ENCODE measurements at regions not wholly inside any gene's neighbourhood (a gene's known extent, or its start where the extent isn't known, plus 50 kb on each side); places are given as distances from the start of the nearest gene placed in this dataset.
A peak's percentile ranks its signal among the peaks of the same experiment; 100 is the strongest.

GRCh38 chr14:98137131-98138025 lies 1134.6 kb downstream of the BCL11B start:
- intact Hi-C loops (cut with DNase I): no loop called here
- ATAC-seq (no peak), DNase-seq (ENCODE audit: low spot score) (no peak)

- DNase-seq (ENCODE audit: low spot score) (no peak), ATAC-seq (peak; percentile 48)
- intact Hi-C loops (cut with DNase I): no loop called here
These were observed 1133.3 kb downstream of the BCL11B start for GRCh38 chr14:98138666-98139065.

DNA sequence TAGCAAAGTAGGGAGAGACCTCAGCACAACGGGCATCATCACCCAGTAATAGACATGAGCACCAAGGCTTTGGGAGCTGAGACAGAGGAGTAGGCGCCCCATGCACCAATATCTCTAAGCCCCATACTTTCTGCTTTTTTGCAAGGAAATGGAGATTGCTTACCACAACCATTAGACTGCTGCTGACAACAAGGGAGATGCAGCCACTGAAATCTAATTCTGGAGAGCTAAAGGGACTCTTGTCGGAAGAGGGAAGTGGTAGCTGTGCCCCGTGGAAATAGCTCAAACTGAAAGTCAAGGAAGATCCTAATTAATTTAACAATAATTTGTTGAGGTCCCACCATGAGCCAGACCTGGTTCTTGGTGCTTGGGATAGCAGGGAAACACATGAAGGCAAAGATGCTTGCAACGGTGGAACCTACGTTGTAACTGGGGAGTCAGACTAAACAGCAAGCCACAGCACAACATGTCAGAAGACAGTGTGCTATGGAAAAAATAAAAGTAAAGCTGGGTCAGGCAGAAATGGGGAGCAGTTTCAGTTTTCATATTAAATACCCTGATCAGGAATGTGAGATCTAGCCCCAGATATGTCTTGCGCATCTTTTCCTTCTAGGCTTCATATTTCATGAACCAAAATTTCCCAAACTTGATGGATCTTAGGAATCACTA lies 1131.0 kb downstream of the BCL11B start:
- intact Hi-C loops (cut with DNase I): no loop called here
- ATAC-seq (no peak), DNase-seq (ENCODE audit: low spot score) (no peak)

DNA sequence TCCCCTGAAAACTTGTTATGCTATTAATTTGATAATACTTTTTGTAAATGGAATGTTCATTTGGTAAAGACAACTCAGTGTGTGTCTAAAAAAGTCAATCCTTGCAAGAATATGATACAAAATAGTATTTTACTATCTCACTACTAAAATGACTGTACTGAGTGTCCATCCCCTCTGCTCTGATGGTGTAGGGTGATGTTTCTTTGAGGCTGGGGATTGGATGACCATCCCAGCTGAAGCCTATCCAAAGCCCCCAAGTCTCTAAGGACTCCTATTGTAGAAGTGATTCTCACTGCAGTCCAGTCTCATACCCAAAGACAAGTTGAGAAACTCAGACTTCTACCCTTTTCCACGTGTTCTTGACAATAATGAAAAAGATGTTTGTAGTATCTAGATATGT lies 1128.4 kb downstream of the BCL11B start:
- ATAC-seq: no peak
- intact Hi-C loops (cut with DNase I): no loop called here
- no peak for DNase-seq (ENCODE audit: low spot score)

DNA sequence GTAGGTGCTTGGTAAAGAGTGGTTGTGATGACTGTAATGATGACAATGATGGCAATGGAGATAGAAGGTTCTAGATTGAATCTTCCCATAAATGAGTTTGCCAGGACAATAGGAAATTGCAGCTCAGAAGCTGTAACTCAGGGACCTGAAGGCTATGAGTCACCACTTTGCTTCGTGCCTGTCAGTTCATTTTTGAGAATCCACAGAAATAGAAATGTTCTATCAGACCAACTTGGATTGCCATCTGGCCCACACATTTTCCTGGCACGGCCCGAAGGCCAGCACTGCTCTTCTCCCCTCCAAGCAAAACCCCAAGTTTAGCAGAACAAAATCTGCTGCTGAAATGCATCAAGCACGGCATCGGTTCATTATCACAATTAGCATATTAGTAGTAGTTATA lies 1127.0 kb downstream of the BCL11B start:
- intact Hi-C loops (cut with DNase I): no loop called here
- ATAC-seq (no peak), DNase-seq (ENCODE audit: low spot score) (no peak)

DNA sequence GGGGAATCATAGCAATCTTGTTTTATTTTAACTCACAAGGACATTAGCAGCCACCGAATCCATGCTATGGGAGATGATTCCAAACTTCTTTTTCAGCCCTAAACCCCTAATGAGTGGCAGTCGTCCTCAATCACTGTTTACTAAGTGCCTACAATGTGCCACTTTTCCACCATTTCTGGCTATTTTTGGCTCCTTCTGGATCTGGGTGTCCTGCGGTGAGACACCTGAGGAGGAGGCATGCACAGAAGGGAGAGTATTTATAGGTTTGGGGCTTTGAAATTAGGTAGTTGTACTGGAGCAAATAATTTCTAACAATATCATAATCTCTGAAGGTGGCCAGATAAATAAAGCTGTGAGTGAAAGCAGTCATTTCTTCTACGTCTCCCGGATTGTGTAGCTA lies 1125.6 kb downstream of the BCL11B start:
- no peak for ATAC-seq
- no peak for DNase-seq (ENCODE audit: low spot score)
- intact Hi-C loops (cut with DNase I): no loop called here

- intact Hi-C loops (cut with DNase I): no loop called here
- ATAC-seq: no peak
- no peak for DNase-seq (ENCODE audit: low spot score)
These were observed 1117.7 kb downstream of the BCL11B start for GRCh38 chr14:98154254-98154653.

DNA sequence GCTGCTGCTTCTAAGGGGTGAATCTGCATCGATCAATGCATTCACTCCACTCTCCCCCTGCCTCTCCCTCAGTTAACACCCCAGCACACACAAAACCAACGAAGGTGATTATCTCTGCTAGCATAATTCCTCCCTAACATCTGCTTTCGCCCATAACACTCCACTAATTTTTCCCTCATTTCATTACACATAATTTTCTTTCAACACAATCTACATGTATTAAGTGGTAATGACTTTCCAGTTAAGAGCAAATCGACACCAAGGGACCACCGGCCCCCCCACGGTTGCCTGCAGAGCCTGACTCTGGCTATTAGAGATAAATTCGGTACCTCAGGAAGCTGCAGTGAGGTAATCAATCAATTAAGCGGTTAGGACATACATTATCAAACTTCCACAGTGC lies 1115.6 kb downstream of the BCL11B start:
- ATAC-seq (no peak), DNase-seq (ENCODE audit: low spot score) (no peak)
- intact Hi-C loops (cut with DNase I): no loop called here

- DNase-seq (ENCODE audit: low spot score) (no peak), ATAC-seq (no peak)
- intact Hi-C loops (cut with DNase I): no loop called here
These were observed 1111.1 kb downstream of the BCL11B start for GRCh38 chr14:98160901-98161300.

DNA sequence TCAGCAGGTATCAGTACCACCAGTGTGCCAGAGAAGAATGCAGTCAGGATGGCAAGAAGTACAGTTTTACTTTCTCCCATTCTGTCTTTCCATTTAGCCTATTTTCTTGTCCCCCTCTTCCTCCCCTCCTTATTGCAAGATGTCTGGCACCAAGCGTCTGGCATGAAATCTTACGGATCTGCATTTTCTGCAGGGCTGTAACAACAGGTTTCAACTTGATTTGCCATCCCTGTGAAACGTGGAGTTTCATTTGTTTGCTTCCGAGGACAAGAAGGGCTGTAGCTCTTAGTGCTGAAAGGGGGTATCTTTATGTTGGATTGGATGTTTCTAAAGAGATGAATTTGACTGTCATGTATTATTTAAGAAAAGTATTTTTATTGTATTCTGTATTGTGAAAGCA lies 1110.6 kb downstream of the BCL11B start:
- DNase-seq (ENCODE audit: low spot score): no peak
- no peak for ATAC-seq
- intact Hi-C loops (cut with DNase I): no loop called here

DNA sequence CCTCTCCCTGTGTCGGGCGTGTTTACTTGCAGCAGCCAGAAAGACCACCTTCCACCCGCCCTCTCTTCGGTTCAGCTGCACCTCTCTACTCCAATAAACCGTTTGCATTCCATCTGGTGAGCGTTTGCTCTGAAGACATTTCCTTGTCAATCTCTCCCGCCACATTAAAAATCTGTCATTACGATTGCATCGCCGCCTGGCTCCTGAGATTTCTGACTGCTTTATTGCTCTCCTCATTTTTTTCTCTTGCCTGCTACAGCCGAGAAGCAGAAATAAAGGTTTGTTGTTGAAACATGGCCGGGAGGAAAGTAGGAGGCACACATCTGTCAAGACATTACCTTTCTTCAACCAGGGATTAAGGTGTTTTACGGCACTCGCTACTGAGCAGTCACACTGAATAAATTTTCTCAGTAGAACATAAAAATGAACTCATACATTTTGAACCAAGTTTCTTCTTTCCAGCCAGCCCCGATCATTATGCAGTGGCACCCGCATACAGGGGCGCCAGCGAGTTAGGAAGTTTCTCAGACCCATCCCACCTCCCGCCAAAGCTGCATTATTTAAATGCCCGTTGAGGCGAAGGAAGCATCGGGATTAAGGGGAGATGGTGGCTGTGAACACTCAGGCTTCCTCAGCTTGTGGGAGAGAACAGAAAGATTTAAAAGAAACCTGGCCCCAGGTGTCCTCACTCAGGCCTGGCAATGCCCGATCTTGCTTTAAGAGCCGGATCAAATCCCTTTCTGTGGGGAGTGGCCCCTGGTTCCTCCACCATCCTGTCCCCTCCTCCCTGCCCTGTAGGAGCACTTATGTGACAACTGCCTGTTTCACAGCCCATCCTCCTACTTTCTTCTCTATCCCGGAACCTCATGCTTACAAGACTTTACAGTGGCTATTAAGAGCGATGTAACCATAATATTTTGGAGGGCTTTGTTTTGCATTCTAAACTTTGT lies 1108.9 kb downstream of the BCL11B start:
- intact Hi-C loops (cut with DNase I): no loop called here
- ATAC-seq (no peak), DNase-seq (ENCODE audit: low spot score) (no peak)

- intact Hi-C loops (cut with DNase I): no loop called here
- DNase-seq (ENCODE audit: low spot score): no peak
- no peak for ATAC-seq
These were observed 1108.1 kb downstream of the BCL11B start for GRCh38 chr14:98163873-98164272.

- DNase-seq (ENCODE audit: low spot score) (no peak), ATAC-seq (no peak)
- intact Hi-C loops (cut with DNase I): no loop called here
These were observed 1106.0 kb downstream of the BCL11B start for GRCh38 chr14:98165976-98166375.

DNA sequence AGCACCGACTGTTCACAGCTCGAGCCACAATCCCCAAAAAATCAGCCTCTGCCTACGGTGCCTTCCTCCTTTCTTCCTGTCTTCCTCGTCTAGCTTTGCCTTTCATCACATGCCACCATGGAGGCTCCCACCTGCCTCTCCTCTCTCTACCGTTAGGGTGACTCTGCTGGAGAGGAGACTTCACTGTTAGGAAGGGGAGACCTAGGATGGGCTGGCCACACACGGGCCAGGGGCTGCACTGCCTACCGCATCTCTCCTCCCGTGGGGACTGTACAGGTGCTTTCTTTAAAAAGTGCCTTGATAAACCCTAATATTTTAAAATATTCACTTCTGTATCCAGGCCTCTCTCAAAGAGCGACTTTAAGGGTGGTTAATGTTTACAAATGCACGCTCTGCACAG lies 1104.7 kb downstream of the BCL11B start:
- ATAC-seq (no peak), DNase-seq (ENCODE audit: low spot score) (no peak)
- intact Hi-C loops (cut with DNase I): no loop called here

GRCh38 chr14:98167705-98168104 lies 1104.3 kb downstream of the BCL11B start:
- ATAC-seq (no peak), DNase-seq (ENCODE audit: low spot score) (no peak)
- intact Hi-C loops (cut with DNase I): no loop called here

- intact Hi-C loops (cut with DNase I): no loop called here
- no peak for DNase-seq (ENCODE audit: low spot score)
- no peak for ATAC-seq
These were observed 1103.6 kb downstream of the BCL11B start for GRCh38 chr14:98168211-98168985.

DNA sequence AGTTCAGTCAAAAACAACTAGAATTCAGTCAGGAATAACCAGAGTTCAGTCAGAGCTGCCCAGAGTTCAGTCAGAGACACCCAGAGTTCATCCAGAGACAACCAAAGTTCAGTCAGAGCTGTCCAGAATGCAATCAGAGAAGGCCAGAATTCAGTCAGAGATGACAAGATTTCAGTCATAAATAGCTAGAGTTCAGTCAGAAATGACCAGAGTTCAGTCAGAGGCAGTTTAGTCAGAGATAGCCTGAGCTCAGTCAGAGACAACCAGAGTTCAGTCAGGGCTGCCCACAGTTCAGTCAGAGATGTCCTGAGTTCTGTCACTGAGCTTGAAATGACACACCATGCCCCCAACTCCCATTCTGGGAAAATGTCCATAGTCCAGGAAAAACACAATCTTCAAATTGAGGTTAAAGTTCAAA lies 1102.8 kb downstream of the BCL11B start:
- ATAC-seq: no peak

GRCh38 chr14:98170575-98170974 lies 1101.4 kb downstream of the BCL11B start:
- DNase-seq (ENCODE audit: low spot score) (no peak), ATAC-seq (no peak)
- intact Hi-C loops (cut with DNase I): no loop called here

More for the DNA sequence above, 1102.8 kb downstream of the BCL11B start:
- intact Hi-C loops (cut with DNase I): no loop called here
- no peak for DNase-seq (ENCODE audit: low spot score)

DNA sequence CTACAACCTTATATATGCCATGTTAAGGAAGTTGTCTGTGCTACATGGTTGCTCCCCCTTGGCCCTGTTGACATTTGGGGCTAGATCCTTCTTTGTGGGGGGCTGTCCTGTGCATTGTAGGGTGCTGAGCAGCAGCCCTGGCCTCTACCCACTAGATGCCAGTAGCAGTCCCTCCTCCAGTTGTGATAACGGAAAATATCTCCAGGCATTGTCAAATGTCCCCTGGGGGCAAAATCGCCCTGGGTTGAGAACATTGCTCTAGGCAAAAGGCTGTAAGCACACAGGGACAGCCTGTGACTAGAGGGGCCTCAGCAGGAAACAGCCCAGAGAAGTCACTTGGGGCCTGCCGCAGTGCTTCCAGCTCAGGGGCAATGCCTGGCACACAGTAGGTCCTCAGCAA lies 1100.3 kb downstream of the BCL11B start:
- no peak for DNase-seq (ENCODE audit: low spot score)
- ATAC-seq: no peak
- intact Hi-C loops (cut with DNase I): no loop called here
